Ovary (tissue), 7 donors: ENCODE measurements at regions not wholly inside any gene's neighbourhood (a gene's known extent, or its start where the extent isn't known, plus 50 kb on each side); places are given as distances from the start of the nearest gene placed in this dataset.
A peak's percentile ranks its signal among the peaks of the same experiment; 100 is the strongest.

ENCODE experiments used
- DNase-seq, 5 donors: peaks; one replicate each; pipeline ENCODE4 v3.0.0-alpha.2; 2019 to 2020
- H3K27ac ChIP-seq, 2 donors: fragments of 200-600 bp; one replicate each; pipeline versions ENCODE4 v1.5.1 to v1.8.0; 2019 to 2022
- H3K27me3 ChIP-seq: fragments of 200-600 bp; one replicate; pipeline ENCODE4 v1.8.0; 2022
- H3K36me3 ChIP-seq: fragments of 200-600 bp; sonication (generic); one replicate; pipeline ENCODE4 v1.5.1; 2019
- H3K4me1 ChIP-seq: one replicate; pipeline ENCODE4 v1.8.1; 2013; ENCODE audit warnings: mild to moderate bottlenecking, moderate library complexity; ENCODE audit not compliant: insufficient read depth
- H3K4me3 ChIP-seq: fragments of 200-600 bp; sonication (generic); one replicate; pipeline ENCODE4 v1.5.1; 2017
- H3K9me3 ChIP-seq, 2 donors: fragments of 200-600 bp in 1 of 2; sonication (generic) in 1 of 2; one replicate each; pipeline versions ENCODE4 v1.5.1 to v1.8.1; 2013 to 2019; ENCODE audit warnings: mild to moderate bottlenecking in 1 of 2, moderate library complexity in 1 of 2
- EP300 ChIP-seq: sonication (generic); formaldehyde crosslinking; IDR thresholded peaks from one replicate; pipeline ENCODE4 v1.6.1; 2017; ENCODE audit warnings: antibody characterized with exemption
- POLR2A ChIP-seq: fragments of 450-650 bp; IDR thresholded peaks from one replicate; pipeline ENCODE4 v1.6.1; 2017; ENCODE audit warnings: antibody characterized with exemption, mild to moderate bottlenecking, moderate library complexity
- WGBS, 3 donors: extraction: QIAGEN DNeasy Blood & Tissue Kit in 1 of 3; methylation state at CpG; one replicate each; pipeline versions ENCODE4 v1.1.5 to v1.1.7; 2013 to 2017; 5-methylcytosine and 5-hydroxymethylcytosine counted together
- intact Hi-C, 4 donors: fragments of 100-400 bp; cut with DNase I; formaldehyde crosslinking; loops; one replicate each; pipeline versions ENCODE4 v1.11.0 to v1.15.1; 2022 to 2023
- TF ChIP-seq, protein P1 (sequence below), 3 donors: fragments of 450-650 bp in 2 of 3; fragments of 200-600 bp in 1 of 3; IDR thresholded peaks; one replicate each; pipeline versions ENCODE4 v1.5.1 to v1.8.0; 2016 to 2022; ENCODE audit warnings: antibody characterized with exemption in 3 of 3, mild to moderate bottlenecking in 1 of 3
- donor health status: DM: no; HTN: no; CAD: no; lungs with moderate emphysema.
- donor health status: DM: no; HTN: no; CAD: no.
- donor health status: Bipolar disorder and iron deficiency.
- donor health status: DM: no; HTN: no; CAD: no.
- donor health status: DM: yes; HTN: yes; CAD: no.

- WGBS, 3 donors: 1 to 6% (median 2%) methylated on average over 28 to 47 of the region's 47 CpGs
- Histone ChIP-seq H3K27me3 (no peaks in the 10 kb centered on the region), H3K27ac (no peak overlapping the region), H3K4me1 (no peaks in the 10 kb centered on the region), H3K4me3 (no peak overlapping the region), H3K36me3 (no peaks in the 10 kb centered on the region), H3K9me3 (no peaks in the 10 kb centered on the region)
- intact Hi-C loops: no loop called here
- no peak for TF ChIP-seq EP300
- DNase-seq: no peak
These were observed 310.2 kb downstream of the FAM72C start for GRCh38 chr1:143661418-143662101.

GRCh38 chr1:143660354-143660941, 311.3 kb downstream of the FAM72C start:
- no peaks in the 10 kb centered on the region for H3K4me1 ChIP-seq
- no peak overlapping the region for H3K4me3 ChIP-seq
- H3K27ac ChIP-seq: no peak overlapping the region
- DNase-seq: peak in 1 of 5 donors; percentile 38
- WGBS, 3 donors: 10 to 49% (median 23%) methylated on average over 13 to 14 of the region's 14 CpGs
- H3K9me3 ChIP-seq: no peaks in the 10 kb centered on the region
- no peaks in the 10 kb centered on the region for H3K36me3 ChIP-seq
- intact Hi-C loops: no loop called here
- TF ChIP-seq EP300: no peak
- TF ChIP-seq, protein P1, sequence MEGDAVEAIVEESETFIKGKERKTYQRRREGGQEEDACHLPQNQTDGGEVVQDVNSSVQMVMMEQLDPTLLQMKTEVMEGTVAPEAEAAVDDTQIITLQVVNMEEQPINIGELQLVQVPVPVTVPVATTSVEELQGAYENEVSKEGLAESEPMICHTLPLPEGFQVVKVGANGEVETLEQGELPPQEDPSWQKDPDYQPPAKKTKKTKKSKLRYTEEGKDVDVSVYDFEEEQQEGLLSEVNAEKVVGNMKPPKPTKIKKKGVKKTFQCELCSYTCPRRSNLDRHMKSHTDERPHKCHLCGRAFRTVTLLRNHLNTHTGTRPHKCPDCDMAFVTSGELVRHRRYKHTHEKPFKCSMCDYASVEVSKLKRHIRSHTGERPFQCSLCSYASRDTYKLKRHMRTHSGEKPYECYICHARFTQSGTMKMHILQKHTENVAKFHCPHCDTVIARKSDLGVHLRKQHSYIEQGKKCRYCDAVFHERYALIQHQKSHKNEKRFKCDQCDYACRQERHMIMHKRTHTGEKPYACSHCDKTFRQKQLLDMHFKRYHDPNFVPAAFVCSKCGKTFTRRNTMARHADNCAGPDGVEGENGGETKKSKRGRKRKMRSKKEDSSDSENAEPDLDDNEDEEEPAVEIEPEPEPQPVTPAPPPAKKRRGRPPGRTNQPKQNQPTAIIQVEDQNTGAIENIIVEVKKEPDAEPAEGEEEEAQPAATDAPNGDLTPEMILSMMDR (IDR thresholded peaks at IDR 0.05): no peak
- no peak for TF ChIP-seq POLR2A
- H3K27me3 ChIP-seq: no peaks in the 10 kb centered on the region

DNA sequence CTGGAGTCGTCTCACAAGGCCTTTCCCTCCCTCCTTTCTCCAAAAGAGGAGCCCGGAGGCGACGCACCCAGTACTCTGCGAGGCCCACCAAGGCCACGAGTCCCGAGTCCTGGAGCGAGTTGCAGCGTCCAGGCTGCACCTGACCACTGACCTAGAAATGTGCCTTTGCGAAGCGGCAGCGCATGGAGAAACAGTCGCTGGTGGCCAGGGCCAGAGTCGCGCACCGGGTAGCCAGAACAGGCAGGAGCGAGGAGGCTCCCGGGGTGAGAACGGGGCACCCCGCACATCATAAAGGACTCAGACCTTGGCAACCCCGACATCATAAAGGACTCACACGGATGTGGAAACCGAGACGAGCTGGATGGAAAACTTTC, 318.4 kb downstream of the FAM72C start:
- DNase-seq: no peak
- no peaks in the 10 kb centered on the region for H3K27me3 ChIP-seq
- H3K4me3 ChIP-seq: no peak overlapping the region
- no peak for TF ChIP-seq POLR2A
- TF ChIP-seq, protein P1 (IDR thresholded peaks at IDR 0.05): no peak
- TF ChIP-seq EP300: no peak
- WGBS, 3 donors: 18 to 75% (median 19%) methylated on average over 15 to 24 of the region's 24 CpGs
- H3K9me3 ChIP-seq: peaks cover 0 to 3% of the 10 kb centered on the region in 2 donors
- H3K27ac ChIP-seq: no peak overlapping the region
- H3K36me3 ChIP-seq: no peaks in the 10 kb centered on the region
- intact Hi-C loops: loop anchor here in 1 of 4 donors (10.0 kb wide), 1 partner anchor 49 kb away; no protein-coding TSS in a partner anchor
- H3K4me1 ChIP-seq: no peaks in the 10 kb centered on the region

GRCh38 chr1:143652744-143653428, 318.9 kb downstream of the FAM72C start:
- H3K27me3 ChIP-seq: no peaks in the 10 kb centered on the region

More at GRCh38 chr1:143652744-143653428, 318.9 kb downstream of the FAM72C start:
- TF ChIP-seq EP300 (no peak), POLR2A (no peak)
- TF ChIP-seq, protein P1 (IDR thresholded peaks at IDR 0.05): no peak
- H3K36me3 ChIP-seq: no peaks in the 10 kb centered on the region
- 21 to 69% (median 30%) methylated on average over 25 to 36 of the region's 36 CpGs for WGBS, 3 donors
- no peak for DNase-seq
- no peak overlapping the region for H3K27ac ChIP-seq
- no peak overlapping the region for H3K4me3 ChIP-seq
- no peaks in the 10 kb centered on the region for H3K4me1 ChIP-seq
- peaks cover 0 to 3% of the 10 kb centered on the region in 2 donors for H3K9me3 ChIP-seq
- intact Hi-C loops: loop anchor here in 1 of 4 donors (10.0 kb wide), 1 partner anchor 48 kb away; no protein-coding TSS in a partner anchor
